ENCODE measurements at regions not wholly inside any gene's neighbourhood (a gene's known extent, or its start where the extent isn't known, plus 50 kb on each side); places are given as distances from the start of the nearest gene placed in this dataset.

DNA sequence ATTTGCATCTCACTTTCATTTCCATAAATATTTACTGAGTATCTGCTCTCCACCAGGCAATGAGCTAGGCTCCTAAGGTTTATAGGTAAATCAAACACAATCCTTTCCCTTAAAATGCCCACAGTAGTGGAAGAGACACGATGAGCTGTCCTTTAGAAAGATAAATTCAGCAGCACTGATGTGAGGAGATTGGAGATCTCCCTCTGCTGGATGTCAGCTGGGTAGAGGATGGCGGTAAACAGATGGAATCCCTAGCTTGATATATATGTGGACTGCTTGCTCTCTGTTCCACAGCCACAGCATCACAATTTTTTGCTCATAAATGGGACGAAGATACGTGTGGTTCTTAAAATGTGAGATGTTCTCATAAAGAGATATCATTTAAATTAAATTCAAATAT lies 216.4 kb upstream of the RASGEF1B start:
- H3K36me3 ChIP-seq (ENCODE audit: low read depth, missing control alignments) = no peaks in the 10 kb centered on the region
- H3K4me3 ChIP-seq = no peak overlapping the region
- WGBS, 2 donors = 81 to 84% methylated on average over 4 of the region's 4 CpGs
- intact Hi-C loops (cut with DNase I; ENCODE audit: low total_unique reads) = no loop called here
- TF ChIP-seq CTCF (IDR thresholded peaks at IDR 0.05) (no peak), POLR2A (IDR thresholded peaks at IDR 0.05) (no peak)
- no peak overlapping the region for H3K27ac ChIP-seq
- no peaks in the 10 kb centered on the region for H3K4me1 ChIP-seq
- DNase-seq = no peak
- no peaks in the 10 kb centered on the region for H3K9me3 ChIP-seq
- no peaks in the 10 kb centered on the region for H3K27me3 ChIP-seq

- Histone ChIP-seq H3K4me1 (no peaks in the 10 kb centered on the region), H3K27ac (no peak overlapping the region), H3K4me3 (no peak overlapping the region), H3K36me3 (ENCODE audit: low read depth, missing control alignments) (no peaks in the 10 kb centered on the region), H3K9me3 (no peaks in the 10 kb centered on the region), H3K27me3 (no peaks in the 10 kb centered on the region)
- WGBS, 2 donors = 89 to 93% methylated on average over 1 of the region's 1 CpG
- TF ChIP-seq POLR2A (IDR thresholded peaks at IDR 0.05) (no peak), CTCF (IDR thresholded peaks at IDR 0.05) (no peak)
- no peak for DNase-seq
- intact Hi-C loops (cut with DNase I; ENCODE audit: low total_unique reads) = no loop called here
Observed at GRCh38 chr4:81687471-81687870, 215.8 kb upstream of the RASGEF1B start.

DNA sequence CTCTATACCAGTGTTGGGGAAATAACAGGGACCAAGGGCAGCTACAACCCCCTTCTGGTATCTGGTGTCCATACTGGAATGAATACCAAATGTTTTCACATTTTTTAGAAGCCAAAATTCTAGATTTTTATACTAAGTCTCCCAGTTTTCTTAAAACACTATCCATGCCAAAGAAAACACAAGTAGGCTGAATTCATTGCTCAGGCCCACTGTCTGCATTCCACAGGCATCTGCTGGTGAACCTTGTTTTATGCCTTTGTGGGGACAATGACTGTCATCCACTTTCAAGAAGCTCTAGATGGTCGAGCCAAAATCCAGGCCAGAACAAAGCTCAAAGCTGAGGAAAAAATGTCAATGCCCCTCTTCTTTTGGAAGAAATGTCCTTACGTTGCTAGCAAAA lies 213.4 kb upstream of the RASGEF1B start:
- TF ChIP-seq POLR2A (IDR thresholded peaks at IDR 0.05) (no peak), CTCF (IDR thresholded peaks at IDR 0.05) (no peak)
- Histone ChIP-seq H3K9me3 (no peaks in the 10 kb centered on the region), H3K27ac (no peak overlapping the region), H3K36me3 (ENCODE audit: low read depth, missing control alignments) (no peaks in the 10 kb centered on the region), H3K4me3 (no peak overlapping the region), H3K4me1 (no peaks in the 10 kb centered on the region), H3K27me3 (no peaks in the 10 kb centered on the region)
- 44 to 73% methylated on average over 2 of the region's 2 CpGs for WGBS, 2 donors
- intact Hi-C loops (cut with DNase I; ENCODE audit: low total_unique reads) = no loop called here
- DNase-seq = no peak

DNA sequence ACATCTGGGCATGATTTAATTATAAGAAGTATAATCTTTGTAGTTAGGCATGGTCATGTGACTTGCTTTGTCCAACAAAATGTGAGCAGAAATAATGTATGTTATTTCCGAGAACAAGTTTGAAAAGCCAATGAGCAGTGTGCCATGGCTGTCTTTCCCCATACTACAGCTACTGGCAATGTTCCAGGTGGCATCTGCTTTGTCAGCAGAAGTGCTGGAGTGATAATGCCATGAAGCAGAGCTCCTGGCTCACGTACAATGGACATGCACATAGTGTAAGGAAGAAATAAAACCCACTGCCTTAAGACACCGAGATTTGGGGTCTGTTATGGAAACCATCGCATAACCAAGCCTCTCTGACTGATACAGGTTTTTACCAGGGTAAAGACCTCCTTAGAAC lies 212.6 kb upstream of the RASGEF1B start:
- TF ChIP-seq CTCF (IDR thresholded peaks at IDR 0.05) (no peak), POLR2A (IDR thresholded peaks at IDR 0.05) (no peak)
- 92 to 93% methylated on average over 4 of the region's 4 CpGs for WGBS, 2 donors
- no peak overlapping the region for H3K4me3 ChIP-seq
- intact Hi-C loops (cut with DNase I; ENCODE audit: low total_unique reads) = no loop called here
- no peaks in the 10 kb centered on the region for H3K27me3 ChIP-seq
- H3K36me3 ChIP-seq (ENCODE audit: low read depth, missing control alignments) = no peaks in the 10 kb centered on the region
- DNase-seq = no peak
- no peaks in the 10 kb centered on the region for H3K9me3 ChIP-seq
- H3K27ac ChIP-seq = no peak overlapping the region
- H3K4me1 ChIP-seq = no peaks in the 10 kb centered on the region

GRCh38 chr4:81682492-81682891 lies 210.8 kb upstream of the RASGEF1B start:
- DNase-seq = no peak
- H3K36me3 ChIP-seq (ENCODE audit: low read depth, missing control alignments) = no peaks in the 10 kb centered on the region
- H3K9me3 ChIP-seq = no peaks in the 10 kb centered on the region
- intact Hi-C loops (cut with DNase I; ENCODE audit: low total_unique reads) = no loop called here
- WGBS, 2 donors = 89 to 92% methylated on average over 6 of the region's 6 CpGs
- no peak overlapping the region for H3K4me3 ChIP-seq
- no peaks in the 10 kb centered on the region for H3K27me3 ChIP-seq
- TF ChIP-seq POLR2A (IDR thresholded peaks at IDR 0.05) = no peak
- no peak overlapping the region for H3K27ac ChIP-seq
- H3K4me1 ChIP-seq = no peaks in the 10 kb centered on the region
